Activated CD8-positive, alpha-beta memory T cell treated with anti-CD3 and anti-CD28 coated beads, Interleukin-2, amount 50 U/mL, for 4 hours (primary cell): ENCODE measurements at regions not wholly inside any gene's neighbourhood (a gene's known extent, or its start where the extent isn't known, plus 50 kb on each side); places are given as distances from the start of the nearest gene placed in this dataset.

Experiments used
- DNase-seq: peaks from one replicate; pipeline ENCODE4 v3.0.0-alpha.2; 2020

DNA sequence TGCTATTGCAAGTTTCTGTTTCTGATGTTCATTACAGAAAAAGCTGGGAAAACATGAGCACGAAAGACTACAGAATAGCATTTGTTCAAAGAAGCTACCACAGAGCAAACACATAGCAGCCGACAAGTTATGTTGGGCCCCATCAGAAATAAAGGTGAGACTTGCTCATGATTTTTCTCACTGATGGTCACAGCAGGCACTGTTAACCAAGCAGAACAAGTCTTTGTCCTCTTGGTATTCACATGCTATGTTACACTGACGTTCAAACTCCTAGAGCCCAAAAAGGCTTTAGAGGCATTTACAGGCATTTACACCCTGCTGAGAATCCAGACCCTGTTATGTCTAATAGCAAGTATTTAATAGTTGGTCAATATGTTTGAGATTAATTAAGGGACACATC, 235.0 kb upstream of the HNMT start:
- no peak for DNase-seq

DNA sequence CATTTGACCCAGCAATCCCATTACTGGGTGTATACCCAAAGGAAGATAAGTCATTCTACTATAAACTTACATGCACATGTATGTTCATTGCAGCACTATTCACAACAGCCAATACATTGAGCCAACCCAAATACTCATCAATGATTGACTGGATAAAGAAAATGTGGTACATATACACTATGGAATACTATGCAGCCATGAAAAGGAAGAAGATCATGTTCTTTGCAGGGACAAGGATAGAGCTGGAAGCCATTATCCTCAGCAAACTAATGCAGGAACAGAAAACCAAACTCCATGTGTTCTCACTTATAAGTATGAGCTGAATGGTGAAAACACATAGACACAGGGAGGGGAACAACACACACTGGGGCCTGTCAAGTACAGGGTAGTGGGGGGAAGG, 226.7 kb upstream of the HNMT start:
- DNase-seq = no peak

DNA sequence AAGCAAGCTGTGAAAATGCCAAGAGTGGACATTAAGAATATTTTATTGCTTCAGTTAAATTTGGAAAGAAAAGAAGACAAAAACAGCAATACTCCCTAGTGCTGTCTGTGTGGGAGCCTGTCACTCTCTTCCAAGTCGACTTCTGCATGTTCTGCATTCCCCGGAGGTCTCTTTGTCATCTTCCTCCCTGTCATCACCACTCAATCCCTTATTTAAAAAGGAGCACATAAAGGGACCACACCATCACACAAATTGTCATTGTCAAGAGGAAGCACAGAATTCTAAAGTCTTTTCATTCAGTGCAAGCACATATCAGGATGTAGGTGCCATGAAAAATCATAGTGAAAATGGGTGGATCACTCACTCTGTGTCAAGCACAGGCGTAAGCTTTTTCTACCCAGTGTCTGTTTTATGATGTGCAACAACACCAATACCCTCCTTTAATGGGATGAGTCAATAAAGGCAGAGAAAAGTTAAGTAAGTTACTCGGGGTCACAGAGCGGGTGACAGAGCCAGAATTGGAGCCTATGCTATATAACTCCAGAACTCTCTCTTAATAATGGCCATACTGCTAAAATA, 222.4 kb upstream of the HNMT start:
- DNase-seq = no peak

DNA sequence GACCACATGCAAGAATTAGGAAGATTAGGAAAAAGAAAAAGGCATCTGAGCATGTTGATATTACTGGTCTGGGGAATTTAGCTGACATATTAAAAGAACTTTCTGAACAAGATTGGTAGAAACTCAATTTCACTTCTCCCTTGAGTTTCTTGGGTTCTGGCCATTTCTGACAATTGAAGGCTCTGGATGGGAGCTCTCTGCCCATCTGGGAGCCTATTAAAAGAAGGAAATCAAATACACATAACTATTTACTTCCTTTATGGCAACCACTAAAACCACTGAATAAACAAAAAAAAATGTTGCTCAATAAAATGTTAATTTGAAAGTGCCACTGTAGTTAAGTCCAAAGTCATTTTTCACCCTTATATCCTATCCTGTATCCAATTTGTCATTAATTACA, 216.8 kb upstream of the HNMT start:
- no peak for DNase-seq

DNA sequence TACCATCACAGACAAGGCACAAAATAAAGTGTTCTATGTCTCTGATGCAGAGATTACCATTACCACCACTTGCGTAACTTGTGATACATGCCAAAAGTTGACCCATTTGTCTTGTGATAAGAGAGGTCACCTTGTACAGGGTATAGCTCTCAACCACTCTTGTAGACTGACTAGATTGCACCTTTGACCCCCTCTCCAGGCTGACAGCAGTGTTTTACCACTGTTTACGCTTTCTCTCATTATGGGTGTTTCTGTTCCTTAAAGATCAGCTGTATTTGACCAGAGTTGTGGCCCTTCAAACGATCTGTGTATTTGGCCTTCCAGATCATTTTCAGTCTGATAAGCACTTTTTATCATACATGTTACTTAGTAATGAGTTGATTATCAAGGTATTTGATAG, 215.7 kb upstream of the HNMT start:
- DNase-seq = no peak

DNA sequence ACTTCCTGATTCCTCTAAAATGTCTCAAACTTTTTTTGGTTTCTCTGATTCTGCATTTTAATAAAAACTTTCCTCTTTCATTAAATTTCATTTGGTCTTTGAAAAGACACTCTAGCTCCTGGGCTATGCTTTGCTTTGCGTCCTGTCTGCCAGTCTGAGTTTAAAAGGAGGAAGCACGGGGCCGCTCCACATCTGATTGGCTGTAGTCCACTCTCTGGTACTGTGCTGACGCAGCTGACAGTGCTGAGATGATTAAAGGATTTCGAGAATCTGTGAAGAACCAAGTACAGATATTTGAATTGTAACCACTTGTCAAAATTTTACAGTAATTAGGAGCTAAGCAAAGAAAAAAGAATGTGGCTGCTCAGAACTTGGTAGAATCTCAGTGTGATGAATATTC, 199.6 kb upstream of the HNMT start:
- no peak for DNase-seq

DNA sequence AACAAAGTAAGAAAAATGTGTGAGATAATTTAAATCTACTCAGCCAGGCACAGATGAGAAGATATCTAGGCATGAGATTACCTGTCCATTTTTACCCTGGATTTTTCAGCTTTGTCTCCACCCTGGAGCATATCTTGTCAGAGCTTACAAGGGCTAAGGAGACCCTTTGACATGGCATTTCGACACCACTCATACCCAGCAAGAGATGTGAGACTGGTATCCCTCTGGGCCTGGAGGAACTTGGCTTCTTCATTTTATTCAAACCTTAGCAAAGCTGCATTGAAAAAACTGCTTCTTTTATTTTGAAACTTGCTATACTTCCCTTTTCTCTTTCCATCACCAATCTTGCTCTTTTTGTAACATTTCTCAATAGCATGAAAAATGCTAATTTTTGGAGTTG, 194.9 kb upstream of the HNMT start:
- no peak for DNase-seq

DNA sequence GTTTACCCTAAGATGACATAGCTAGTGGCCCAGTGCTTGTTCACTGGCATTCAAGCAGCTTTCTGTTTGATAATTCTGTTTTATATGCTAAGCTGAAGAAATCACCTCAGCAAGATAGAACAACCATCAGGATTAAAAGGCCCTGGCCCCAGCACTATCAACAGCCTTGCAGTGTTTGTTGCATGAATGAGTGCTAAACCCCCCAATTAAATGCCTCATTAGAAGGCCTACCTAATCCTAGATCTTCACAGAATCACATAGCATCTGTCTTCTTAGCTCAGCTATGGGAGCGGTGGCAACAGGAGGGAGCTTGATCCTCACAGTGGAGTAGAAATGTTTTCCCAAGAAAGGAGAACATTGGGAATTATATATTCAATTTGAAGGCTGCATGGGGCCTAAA, 194.1 kb upstream of the HNMT start:
- no peak for DNase-seq

DNA sequence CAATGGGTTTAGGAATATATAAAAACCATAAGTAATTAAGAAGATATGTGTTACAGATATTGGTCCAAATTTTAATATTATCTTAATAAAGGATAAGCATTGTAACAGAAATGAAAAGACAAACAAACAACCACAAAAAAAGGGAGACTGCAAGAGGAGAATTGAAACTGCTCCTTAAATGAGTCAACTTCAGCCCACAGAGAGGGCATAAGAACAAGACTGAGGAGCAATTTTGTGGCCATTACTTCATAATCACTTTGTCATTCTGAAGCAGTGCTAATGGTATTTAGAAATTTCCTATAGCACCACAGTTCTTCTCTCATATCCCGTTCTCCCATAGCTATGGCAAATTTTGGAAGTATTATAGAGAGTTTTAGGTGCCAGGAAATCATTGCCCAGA, 193.2 kb upstream of the HNMT start:
- DNase-seq = no peak

DNA sequence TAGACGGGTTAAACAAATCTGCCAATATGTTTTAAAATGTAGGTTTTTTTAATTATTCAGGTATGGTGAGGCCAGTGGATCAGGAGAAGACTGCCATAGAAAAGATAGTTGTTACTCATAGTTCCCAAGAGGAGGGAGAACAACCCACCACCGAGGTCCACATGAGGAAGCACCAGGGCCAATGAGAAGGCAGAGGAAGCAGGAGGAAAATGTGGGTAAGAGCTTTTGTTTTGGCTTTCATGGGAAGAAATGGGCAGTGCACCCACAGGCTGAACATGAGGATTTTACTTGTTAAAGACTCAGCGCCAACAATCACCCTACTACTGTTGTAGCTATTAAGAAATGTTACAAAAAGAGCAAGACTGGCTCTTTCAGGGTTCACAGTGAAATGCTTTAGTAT, 191.8 kb upstream of the HNMT start:
- DNase-seq = no peak

DNA sequence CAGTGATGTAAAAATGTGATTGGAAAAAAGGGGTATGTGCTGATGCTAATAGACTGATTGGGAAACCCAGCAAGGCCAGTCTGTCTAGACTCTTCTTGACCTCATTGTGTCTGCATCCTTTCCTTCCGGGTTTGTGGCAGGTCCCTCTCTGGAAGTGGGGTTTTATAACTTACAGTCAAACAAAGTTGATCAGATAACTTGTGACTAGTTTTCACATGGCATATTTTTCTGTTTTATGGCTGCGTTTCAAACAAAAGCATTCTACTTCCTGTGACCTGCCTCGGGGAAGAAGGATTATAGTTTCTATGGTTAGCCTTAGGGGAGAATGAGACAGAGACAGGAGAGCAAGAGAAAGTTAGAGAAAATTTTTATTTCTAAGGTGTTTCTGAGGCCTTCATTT, 188.7 kb upstream of the HNMT start:
- no peak for DNase-seq

DNA sequence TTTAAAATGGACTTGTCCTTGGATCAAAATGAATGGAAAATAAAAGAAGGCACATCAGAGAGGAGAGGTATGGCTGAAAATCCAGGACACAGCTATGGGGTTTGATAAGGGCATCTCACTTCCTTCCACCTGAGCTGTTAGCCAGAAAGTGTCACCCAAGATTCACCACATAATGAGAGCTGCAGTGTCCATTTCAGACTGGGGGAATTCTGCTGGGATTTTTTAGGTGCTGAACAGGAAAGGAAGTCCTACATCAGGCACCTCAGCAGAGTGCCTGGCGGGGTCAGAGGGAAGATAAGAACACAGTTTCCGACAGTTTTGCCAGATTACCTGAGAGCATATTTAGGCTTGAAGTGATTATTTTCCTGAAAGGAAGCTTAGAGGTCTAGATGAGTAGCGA, 187.6 kb upstream of the HNMT start:
- no peak for DNase-seq

DNA sequence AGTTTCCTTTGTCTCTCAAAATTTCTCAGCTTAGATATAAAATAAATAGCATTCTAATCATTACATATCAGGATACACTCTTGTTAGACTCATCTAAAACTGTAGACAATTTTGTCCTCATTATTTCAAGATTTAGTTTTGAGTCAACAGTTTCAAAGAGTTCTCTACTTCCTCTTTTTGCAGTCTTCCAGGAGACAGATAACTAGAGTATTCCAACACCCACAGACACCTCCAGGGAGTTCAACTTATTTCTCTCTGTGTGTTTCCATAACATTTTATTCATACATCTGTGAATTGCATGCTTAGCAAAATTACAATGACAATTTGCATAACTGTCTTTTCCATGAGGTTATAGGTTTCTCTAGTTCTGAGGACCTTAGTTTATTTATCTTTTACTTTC, 166.6 kb upstream of the HNMT start:
- no peak for DNase-seq

DNA sequence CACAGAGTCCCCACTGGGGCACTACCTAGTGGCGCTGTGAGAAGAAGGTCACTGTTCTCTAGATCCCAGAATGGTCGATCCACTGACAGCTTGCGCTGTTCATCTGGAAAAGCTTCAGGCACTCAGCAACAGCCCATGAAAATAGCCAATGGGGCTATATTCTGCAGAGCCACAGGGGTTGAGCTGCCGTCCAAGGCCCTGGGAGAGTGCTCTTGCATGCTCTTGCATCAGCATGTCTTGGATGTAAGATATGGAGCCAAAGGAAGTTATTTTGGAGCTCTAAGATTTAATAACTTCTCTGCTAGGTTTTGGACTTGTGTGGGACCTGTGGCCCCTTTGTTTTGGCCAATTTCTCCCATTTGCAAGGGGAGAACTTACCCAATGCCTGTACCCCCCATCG, 164.7 kb upstream of the HNMT start:
- DNase-seq = no peak

DNA sequence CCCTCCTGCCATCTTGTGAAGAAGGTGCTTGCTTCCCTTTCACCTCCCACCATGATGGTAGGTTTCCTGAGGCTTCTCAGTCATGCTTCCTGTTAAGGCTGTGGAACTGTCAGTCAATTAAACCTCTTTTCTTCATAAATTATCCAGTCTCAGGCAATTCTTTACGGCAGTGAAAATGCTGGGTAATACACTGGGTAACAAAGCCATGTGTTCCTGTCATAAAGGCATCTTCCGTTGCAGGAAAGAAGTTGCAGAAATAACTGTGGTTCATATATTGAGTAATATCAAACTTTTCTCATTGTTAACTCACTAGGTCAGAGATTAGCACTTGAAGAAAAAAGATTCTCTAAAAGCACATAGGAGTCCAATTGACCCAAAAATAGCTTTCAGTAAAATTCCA, 163.9 kb upstream of the HNMT start:
- no peak for DNase-seq

DNA sequence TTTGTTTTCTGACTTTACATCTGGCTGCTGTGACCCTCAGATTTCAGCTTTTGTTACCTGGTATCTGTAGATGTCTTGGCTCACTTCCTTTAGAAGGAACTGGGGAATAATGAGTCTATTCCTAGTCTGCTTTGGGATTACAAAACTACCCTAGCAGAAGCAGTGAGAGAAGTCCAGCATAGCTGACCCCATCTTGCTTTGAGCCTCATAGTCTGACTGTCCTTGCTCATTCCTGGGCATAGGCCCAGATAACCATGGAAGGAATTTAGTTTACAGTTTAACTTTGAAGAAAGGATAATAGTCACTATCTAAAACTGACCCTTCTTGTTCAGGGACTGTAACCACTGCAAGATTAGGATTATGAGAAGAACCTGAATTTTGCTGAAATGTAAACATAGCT, 163.0 kb upstream of the HNMT start:
- DNase-seq = no peak

DNA sequence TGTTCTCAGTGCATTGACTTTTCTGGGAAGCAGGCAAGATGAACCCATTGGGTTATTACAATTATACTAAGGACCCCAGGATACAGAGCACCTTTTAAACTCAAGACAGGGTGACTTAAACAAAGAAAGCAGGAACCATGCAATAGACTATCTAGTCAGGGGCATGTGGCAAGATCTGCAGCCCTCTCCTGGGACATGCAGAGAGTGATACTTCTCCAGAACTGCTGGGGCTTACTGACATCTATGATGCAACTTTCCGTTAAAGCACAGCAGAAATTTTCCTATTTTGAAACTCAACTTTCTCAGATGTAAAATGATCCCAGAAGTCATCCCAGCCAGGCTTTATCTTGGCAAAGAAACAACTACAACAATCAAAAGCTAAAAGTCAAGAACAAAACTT, 162.2 kb upstream of the HNMT start:
- DNase-seq = no peak

DNA sequence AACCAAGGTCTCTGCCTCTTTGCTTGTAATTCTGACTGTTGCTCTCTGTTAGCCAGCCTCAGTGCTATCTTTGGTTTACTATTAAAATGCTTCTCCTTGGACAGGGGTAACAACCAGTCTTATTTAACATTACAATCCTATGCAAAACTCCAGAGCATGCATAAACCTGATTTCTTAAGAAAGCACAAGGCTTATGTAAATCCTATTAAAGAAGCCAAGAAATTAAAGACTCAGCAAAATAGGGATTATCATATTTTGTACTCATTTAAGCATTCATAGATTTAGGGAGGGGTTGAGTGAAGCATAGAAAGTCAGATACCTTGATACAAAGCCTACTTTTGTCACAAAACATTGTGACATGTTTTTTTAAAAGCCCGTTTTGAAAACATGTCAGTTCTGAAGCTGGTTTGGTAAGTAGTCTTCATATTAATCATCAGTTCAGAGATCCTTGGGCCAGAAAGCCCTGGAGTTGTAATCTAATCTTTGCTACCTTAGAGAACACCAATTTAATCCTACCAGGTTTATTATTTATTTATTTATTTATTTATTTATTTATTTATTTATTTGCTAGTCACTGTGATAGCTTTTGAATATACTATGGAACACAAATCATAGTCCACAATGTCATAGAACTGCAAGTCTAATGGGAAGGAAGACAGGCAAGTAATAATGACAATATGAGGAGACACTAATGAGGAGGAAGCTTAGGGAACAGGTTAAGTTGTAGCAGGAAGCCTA, 158.0 kb upstream of the HNMT start:
- DNase-seq = no peak

DNA sequence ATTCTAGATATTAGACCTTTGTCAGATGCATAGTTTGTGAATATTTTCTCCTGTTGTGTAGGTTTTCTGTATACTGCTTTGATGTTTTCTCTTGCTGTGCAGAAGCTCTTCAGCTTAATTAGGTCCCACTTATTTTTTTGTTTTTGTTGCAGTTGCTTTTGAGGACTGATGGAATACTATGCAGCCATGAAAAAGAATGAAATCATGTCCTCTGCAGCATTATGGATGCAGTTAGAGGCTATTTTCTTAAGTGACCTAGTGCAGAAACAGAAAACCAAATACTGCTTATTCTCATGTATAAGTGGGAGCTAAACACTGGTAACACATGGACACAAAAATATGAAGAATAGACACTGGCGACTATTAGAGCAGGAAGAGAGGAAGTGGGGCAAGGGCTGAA, 155.0 kb upstream of the HNMT start:
- DNase-seq = no peak

DNA sequence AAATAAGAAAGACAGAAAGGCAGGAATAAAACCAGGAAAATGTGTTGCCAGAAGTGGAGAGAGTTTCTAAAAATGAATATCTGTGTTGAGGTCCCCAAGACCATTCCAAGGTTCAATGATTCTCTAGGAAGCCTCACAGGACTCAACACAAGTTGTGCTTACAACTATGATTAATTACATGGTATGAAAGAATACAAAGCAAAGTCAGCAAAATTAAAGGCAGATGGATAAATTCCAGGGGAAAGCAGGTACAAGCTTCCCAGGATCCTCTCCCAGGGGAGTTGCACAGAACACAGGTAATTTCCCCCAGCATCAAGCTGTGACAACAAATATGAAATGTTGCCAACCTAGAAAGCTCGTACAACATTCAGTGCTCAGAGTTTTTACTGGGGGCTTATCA, 154.4 kb upstream of the HNMT start:
- no peak for DNase-seq

DNA sequence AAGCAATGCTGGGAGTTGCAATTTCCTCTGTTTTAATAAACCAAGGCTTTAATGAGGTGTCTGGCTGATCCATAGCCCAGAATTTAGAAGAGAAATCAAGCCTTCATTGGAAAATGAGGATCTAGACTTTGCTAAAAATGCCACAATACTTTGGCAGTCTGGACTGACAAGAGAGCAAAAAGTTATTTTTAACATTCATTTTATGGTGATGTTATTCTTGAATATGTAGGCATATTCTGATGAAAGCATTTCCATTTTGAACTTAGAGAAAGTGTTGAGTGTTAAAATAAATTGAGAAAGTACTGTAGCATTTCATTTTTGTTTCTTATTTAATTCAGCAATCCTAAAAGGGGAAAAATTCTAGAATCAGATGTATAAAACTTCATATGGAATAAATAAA, 151.8 kb upstream of the HNMT start:
- DNase-seq = no peak

DNA sequence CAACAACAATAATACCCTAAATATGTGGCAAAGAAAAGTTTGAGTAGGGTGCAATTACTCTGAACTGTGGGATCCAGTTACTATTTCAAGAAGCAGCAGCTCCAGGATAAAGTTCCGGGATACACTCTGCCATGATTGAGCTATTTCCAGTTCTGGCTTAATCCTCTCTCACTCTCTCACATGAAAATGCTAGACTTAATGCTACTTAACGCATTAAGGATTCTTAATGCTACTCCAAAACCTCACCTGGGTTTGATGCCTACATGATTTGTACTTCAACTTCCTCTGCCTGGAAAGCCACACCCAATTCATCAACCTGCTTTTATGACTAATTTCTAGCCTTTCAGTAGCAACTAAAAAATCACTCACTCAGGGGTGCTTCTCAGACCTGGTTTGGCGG, 151.1 kb upstream of the HNMT start:
- DNase-seq = no peak

DNA sequence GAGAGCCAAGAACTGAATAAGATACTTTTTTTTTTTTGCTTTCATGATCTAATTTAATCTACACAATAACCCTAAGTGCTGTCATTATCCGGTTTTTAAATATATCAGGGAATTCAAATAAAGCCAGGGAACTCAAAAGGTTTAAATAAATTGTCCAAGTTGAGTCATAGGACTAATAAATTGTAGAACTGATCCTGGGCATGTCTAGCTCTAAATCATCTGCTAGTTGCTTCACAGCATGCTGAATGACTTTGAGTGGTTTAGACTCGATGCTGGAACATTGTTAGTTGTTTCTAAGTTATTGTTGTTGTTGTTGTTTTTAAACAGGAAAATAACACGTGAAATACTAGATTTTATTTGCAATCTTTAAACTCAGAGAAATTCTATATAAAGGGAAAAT, 147.2 kb upstream of the HNMT start:
- no peak for DNase-seq

DNA sequence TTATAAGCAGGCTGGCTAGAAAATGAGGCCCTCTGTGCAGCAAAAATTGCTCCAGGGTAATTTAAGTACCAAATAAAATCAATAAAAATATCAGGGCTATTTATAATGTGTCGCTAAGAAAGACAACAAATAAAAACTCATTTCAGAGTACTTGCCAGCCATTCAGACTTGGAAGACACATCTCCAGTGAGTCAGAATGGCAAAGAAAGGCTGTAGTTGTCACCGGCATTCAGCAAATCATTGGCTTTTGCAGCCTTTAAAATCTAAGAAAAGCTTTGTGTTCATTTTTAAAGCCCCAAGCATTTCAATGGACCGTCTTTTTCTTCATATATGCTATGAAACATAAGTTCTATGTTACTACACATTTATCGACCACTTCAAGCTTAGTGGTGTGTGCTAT, 141.1 kb upstream of the HNMT start:
- no peak for DNase-seq

DNA sequence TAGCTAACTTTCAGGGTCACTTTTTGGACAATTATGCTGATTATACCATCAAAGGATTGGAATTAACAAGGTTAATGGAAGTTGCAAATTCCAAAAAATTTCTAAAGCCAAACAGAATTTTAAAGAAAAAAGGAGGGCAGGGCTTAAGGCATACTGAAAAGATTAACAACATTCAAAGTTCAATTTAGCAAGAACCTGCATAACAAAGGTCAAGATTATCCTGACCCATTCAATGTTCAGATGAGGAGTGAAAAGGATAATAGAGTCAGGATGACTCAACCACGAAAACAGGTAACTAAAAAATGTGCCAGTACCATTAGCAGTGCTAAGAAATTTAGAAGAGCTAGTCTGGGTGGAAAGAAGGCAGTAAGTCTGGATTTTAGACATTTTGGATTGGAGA, 139.8 kb upstream of the HNMT start:
- no peak for DNase-seq
